Fibroblast of skin of right quadriceps (primary cell): ENCODE measurements at regions not wholly inside any gene's neighbourhood (a gene's known extent, or its start where the extent isn't known, plus 50 kb on each side); places are given as distances from the start of the nearest gene placed in this dataset.
A peak's percentile ranks its signal among the peaks of the same experiment; 100 is the strongest.

ENCODE experiments used
- DNase-seq: peaks from one replicate; pipeline ENCODE4 v3.0.0-alpha.2; 2013

GRCh38 chr11:23490557-23491235 lies 630.4 kb upstream of the CCDC179 start:
- DNase-seq = no peak

DNA sequence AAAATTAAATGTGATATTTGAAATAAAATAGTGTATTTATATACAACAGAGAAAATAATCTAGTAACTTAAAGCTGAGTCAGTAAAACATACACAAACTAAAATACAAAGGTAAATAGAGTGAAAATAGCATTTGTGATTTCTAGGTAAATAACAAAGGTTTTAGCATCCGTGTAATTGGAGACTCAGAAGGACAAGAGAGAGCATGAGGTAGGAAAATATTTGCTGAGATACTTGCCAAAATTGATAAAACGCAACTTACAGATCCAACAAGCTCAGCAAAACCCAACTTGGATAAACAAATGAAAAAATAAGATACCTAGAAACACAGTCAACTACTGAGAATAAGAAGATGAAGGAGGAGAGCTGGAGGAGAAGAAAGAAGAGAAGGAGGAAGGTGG lies 634.7 kb upstream of the CCDC179 start:
- DNase-seq = no peak

- no peak for DNase-seq
Measured at GRCh38 chr11:23496340-23496739, 636.1 kb upstream of the CCDC179 start.

GRCh38 chr11:23497040-23497439 lies 636.8 kb upstream of the CCDC179 start:
- DNase-seq = no peak

- no peak for DNase-seq
Measured at GRCh38 chr11:23502389-23502788, 642.1 kb upstream of the CCDC179 start.

- DNase-seq = peak; percentile 11
Measured at GRCh38 chr11:23502826-23503225, 642.6 kb upstream of the CCDC179 start.

GRCh38 chr11:23509023-23509422 lies 648.7 kb upstream of the CCDC179 start:
- peak; percentile 79 for DNase-seq

DNA sequence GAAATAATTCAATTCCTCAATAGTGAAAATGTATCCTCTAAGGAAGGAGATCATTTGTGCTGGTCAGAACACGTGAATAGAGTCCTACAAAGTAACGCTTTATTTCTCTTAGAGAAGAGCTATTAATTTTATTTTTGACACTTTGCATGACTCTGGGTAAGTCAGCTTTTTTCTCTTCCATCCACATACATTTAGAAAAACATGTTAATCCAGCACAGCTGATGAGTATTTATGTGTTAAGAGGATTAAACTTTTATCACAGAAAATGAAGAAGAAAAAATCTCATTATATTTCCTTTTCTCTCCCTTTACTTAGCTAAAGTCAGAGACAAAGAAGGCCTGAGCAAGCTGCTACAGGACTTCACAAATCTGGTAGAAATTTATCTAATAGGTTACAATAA lies 649.5 kb upstream of the CCDC179 start:
- DNase-seq = no peak

DNA sequence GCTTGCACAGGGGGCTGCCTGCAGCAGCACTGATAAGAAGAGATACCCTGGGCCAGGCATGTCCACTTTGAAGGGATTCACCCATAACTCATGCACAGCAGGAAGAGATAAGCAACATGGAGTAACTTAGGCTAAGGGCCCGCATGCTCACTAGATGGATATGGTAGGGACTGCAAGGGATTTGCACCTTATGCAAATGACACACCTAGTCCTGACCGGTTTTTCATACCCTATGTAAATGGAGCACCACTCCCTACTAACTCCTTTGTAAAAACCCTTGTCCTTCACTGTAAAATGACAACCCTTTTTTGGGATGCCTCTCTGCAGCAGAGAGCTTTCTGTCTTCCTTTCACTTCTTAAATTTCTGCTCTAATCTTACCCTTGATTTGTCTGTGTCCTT lies 658.9 kb upstream of the CCDC179 start:
- no peak for DNase-seq

GRCh38 chr11:23520226-23520960 lies 660.1 kb upstream of the CCDC179 start:
- DNase-seq = no peak

DNA sequence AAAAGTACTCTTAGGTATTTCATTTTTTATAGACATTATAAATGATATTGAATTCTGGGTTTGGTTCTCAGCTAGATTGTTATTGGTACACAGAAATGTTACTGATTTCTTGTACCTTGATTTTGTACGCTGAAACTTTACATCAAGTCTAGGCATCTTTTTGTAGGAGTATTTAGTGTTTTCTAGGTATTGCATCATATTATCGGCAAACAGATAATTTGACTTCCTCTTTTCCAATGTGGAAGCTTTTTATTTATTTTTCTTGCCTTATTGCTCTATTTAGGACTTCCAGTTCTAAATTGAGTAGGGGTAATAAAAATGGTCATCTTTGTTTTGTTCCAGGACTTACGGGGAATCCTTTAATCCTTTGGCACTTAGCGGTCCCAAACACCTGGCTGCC lies 676.6 kb upstream of the CCDC179 start:
- DNase-seq = no peak

GRCh38 chr11:23539556-23539955 lies 679.3 kb upstream of the CCDC179 start:
- no peak for DNase-seq

- DNase-seq = peak; percentile 57
Measured at GRCh38 chr11:23540101-23540561, 679.9 kb upstream of the CCDC179 start.

- DNase-seq = no peak
Measured at GRCh38 chr11:23542189-23542588, 681.9 kb upstream of the CCDC179 start.

- no peak for DNase-seq
Measured at GRCh38 chr11:23542816-23543215, 682.5 kb upstream of the CCDC179 start.

DNA sequence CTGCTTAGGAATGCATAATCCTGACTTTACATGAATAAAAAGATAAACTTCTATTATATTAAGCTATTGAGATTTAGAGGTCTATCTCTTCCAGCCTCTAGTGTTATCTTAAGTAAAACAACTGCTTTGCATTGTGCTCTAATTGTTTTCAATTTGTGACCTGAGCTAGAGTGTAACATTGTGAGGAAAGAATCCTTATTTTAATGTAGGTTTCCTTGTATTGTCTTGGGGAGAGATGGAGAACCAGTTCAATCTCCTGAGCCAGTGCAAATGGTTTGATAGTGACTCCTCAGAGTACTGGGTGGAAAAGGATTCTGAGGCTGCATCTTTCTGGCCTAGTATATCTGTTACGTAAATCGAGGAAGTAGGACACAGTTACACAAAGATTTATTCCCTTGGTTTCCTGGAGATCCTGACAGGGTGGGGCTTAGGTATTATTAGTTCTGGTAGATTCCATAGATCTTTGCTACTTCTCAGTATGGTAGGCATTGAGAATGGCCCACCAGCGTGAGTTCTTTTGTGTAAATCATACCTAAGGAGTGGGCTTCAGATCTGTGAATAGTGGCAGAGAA lies 683.5 kb upstream of the CCDC179 start:
- DNase-seq = no peak

DNA sequence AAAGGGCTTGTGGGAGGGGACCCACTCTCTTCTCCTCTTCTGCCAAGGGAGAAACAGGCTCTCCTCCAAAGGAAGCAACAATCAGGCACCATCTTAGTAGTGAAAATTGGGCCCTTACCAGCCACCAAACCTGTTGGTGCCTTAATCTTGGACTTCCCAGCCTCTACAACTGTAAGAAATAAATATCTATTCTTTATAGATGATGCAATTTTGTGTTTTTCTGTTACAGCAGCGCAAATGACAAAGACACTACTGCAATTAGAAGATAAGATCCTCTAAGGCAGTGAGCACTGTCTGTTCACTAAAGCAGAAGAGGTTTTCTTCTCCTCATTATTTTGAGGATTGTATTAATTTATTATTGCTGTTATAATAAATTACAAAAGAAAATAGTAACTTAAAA lies 691.4 kb upstream of the CCDC179 start:
- DNase-seq = no peak

- DNase-seq = no peak
Measured at GRCh38 chr11:23554002-23554401, 693.7 kb upstream of the CCDC179 start.

DNA sequence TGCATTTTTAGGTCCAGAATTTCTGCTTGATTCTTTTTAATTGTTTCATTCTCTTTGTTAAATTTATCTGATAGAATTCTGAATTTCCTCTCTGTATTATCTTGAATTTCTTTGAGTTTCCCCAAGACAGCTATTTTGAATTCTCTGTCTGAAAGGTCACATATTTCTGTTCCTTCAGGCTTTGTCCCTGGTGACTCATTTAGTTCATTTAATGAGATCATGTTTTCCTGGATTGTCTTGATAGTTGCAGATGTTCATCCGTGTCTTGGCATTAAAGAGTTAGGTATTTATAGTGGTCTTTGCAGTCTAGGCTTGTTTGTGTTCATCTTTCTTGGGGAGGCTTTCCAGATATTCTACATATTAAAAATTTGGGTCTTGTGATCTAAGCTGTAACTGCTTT lies 694.8 kb upstream of the CCDC179 start:
- DNase-seq = peak; percentile 57

GRCh38 chr11:23556163-23556750 lies 696.0 kb upstream of the CCDC179 start:
- no peak for DNase-seq

DNA sequence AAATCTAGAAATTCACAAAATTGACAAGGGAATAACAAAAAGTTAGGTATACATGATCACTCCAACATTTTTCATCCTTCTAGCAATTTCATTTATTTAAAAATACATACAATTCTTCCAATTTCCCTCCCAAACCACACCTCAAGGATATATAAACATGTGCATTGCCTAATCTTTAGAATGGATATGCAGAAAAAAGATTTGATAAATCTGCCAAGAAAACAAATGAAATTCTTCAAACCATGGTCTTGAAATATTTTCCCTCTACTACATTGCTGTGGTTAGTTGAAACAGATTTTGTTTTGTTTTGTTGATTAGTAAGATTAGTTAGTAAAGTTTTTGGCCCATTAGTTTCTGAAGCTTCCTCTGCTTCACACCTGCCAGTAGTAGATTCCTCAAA lies 703.3 kb upstream of the CCDC179 start:
- DNase-seq = no peak

DNA sequence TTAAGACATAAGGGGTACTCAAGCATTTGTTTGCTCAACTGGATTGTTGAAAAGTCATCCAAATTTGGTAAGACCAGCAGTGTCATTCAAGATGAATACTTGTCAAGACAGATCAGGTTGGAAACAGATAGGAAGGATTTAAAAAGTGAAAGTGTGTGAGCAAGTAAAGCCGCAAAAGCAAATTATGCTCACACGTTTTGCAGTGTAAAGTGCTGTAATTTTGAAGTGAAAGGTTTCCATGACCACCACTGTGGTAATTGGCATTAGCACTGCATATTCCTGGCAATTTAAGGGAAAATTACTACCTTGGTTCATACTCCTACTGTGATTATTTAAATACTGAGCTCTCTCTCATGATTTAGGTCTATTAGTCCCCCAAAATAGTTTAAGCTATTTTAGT lies 704.1 kb upstream of the CCDC179 start:
- no peak for DNase-seq

- DNase-seq = no peak
Measured at GRCh38 chr11:23569134-23569533, 708.9 kb upstream of the CCDC179 start.

- no peak for DNase-seq
Measured at GRCh38 chr11:23569547-23569946, 709.3 kb upstream of the CCDC179 start.
